ENCODE measurements at regions not wholly inside any gene's neighbourhood (a gene's known extent, or its start where the extent isn't known, plus 50 kb on each side); places are given as distances from the start of the nearest gene placed in this dataset.
"Not testable (repeated sequence)": the region's sequence is repeated elsewhere in the genome, so short reads cannot be mapped to it uniquely, and the experiment has no call there.

- H3K27ac ChIP-seq (ENCODE audit: extremely low read depth, low read depth, low read length), result no peak overlapping the region
- TF ChIP-seq PBX3 (CRISPR knock-in tag; IDR thresholded peaks at IDR 0.05) (no peak), KLF17 (tag by site-specific recombination; IDR thresholded peaks at IDR 0.05) (no peak), MZF1 (tag by site-specific recombination; IDR thresholded peaks at IDR 0.05; ENCODE audit: borderline replicate concordance) (no peak), ZNF223 (tag by site-specific recombination; IDR thresholded peaks at IDR 0.05) (no peak), ZNF16 (tag by site-specific recombination; IDR thresholded peaks at IDR 0.05; ENCODE audit: low read depth) (no peak), TCF7L2 (IDR thresholded peaks at IDR 0.05; ENCODE audit: borderline replicate concordance, low read depth, low read length) (no peak), TSHZ1 (tag by site-specific recombination; IDR thresholded peaks at IDR 0.05; ENCODE audit: borderline replicate concordance) (no peak), ZNF501 (tag by site-specific recombination; IDR thresholded peaks at IDR 0.05) (no peak), ZNF488 (tag by site-specific recombination; IDR thresholded peaks at IDR 0.05) (no peak), ZNF221 (tag by site-specific recombination; IDR thresholded peaks at IDR 0.05; ENCODE audit: borderline replicate concordance) (no peak), OVOL3 (tag by site-specific recombination; IDR thresholded peaks at IDR 0.05) (no peak), ZNF132 (tag by site-specific recombination; IDR thresholded peaks at IDR 0.05; ENCODE audit: borderline replicate concordance) (no peak)
- peaks cover 10% of the 10 kb centered on the region for H3K4me1 ChIP-seq (ENCODE audit: control insufficient read depth, insufficient read depth, low read length)
- ChIA-PET POLR2A (no interaction called here), CTCF (no interaction called here)
- no peaks in the 10 kb centered on the region for H3K36me3 ChIP-seq (ENCODE audit: control insufficient read depth in 2 of 2, insufficient read depth in 1 of 2, low read length in 2 of 2)
- no peaks in the 10 kb centered on the region for H3K9me3 ChIP-seq (ENCODE audit: control insufficient read depth, insufficient read depth, low read depth, low read length)
- H3K4me3 ChIP-seq (ENCODE audit: low read depth, low read length), result no peak overlapping the region
Measured at GRCh38 chr18:34531110-34531509, 179.0 kb upstream of the DTNA start.

- H3K36me3 ChIP-seq (ENCODE audit: control insufficient read depth in 2 of 2, insufficient read depth in 1 of 2, low read length in 2 of 2); H3K4me3 ChIP-seq (ENCODE audit: low read depth, low read length); H3K4me1 ChIP-seq (ENCODE audit: control insufficient read depth, insufficient read depth, low read length); H3K9me3 ChIP-seq (ENCODE audit: control insufficient read depth, insufficient read depth, low read depth, low read length); POLR2A ChIA-PET; H3K27ac ChIP-seq (ENCODE audit: extremely low read depth, low read depth, low read length): not testable (repeated sequence)
- CTCF ChIA-PET, result interaction anchor here (1.0 kb wide), 2 partner anchors 8 to 126 kb away, joined by 3 to 5 read pairs; no protein-coding TSS in a partner anchor
- TF ChIP-seq ZNF146 (tag by site-specific recombination; IDR thresholded peaks at IDR 0.05), result peak; percentile 82
- TF ChIP-seq ZNF580 (tag by site-specific recombination; IDR thresholded peaks at IDR 0.05), result peak; percentile 81; the same call in 1 of the 2 replicates
Measured at GRCh38 chr18:34534642-34535041, 175.5 kb upstream of the DTNA start.

- no peaks in the 10 kb centered on the region for H3K36me3 ChIP-seq (ENCODE audit: control insufficient read depth in 2 of 2, insufficient read depth in 1 of 2, low read length in 2 of 2)
- H3K9me3 ChIP-seq (ENCODE audit: control insufficient read depth, insufficient read depth, low read depth, low read length), result no peaks in the 10 kb centered on the region
- no peak overlapping the region for H3K4me3 ChIP-seq (ENCODE audit: low read depth, low read length)
- TF ChIP-seq PRDM6 (tag by site-specific recombination; IDR thresholded peaks at IDR 0.05) (peak; percentile 70), KLF16 (tag by site-specific recombination; IDR thresholded peaks at IDR 0.05) (no peak), ZNF580 (tag by site-specific recombination; IDR thresholded peaks at IDR 0.05) (peak; percentile 56; the same call in 1 of the 2 replicates)
- CTCF ChIA-PET, result no interaction called here
- H3K4me1 ChIP-seq (ENCODE audit: control insufficient read depth, insufficient read depth, low read length), result peaks cover 5% of the 10 kb centered on the region; the same call in 1 of the 2 replicates
- no peak overlapping the region for H3K27ac ChIP-seq (ENCODE audit: extremely low read depth, low read depth, low read length)
- POLR2A ChIA-PET, result no interaction called here
Measured at GRCh38 chr18:34540897-34541296, 169.2 kb upstream of the DTNA start.

Data from HEK293 (cell line).